PC-3 (cell line): ENCODE measurements at regions not wholly inside any gene's neighbourhood (a gene's known extent, or its start where the extent isn't known, plus 50 kb on each side); places are given as distances from the start of the nearest gene placed in this dataset.

Source experiments
- ATAC-seq: fragments of 200-7000 bp; cut with Tn5 transposase; 2 replicates; pipeline ENCODE4 v1.9.1; 2020; ENCODE audit warnings: mild to moderate bottlenecking, moderate library complexity
- BruUV-seq: library from RNA; stranded (reverse); fragments of 400-500 nt; replicated peaks from 2 replicates; lab custom pipeline; 2021; lab: Mats Ljungman, UMichigan
- CTCF ChIA-PET: fragments of 300-600 bp; sonication (Branson Sonifier 250); formaldehyde crosslinking; loops from one replicate; lab custom pipeline; 2022; ENCODE audit warnings: antibody characterized with exemption; lab: Charles Lee
- POLR2A ChIA-PET: fragments of 300-600 bp; sonication (Branson Sonifier 250); formaldehyde crosslinking; loops from one replicate; lab custom pipeline; 2022; ENCODE audit warnings: antibody characterized with exemption; ENCODE audit not compliant: unreplicated experiment; lab: Charles Lee
- DNase-seq: peaks from one replicate; pipeline ENCODE4 v3.0.0-alpha.2; 2015
- H2AFZ ChIP-seq: fragments of 300-600 bp; sonication (generic); 2 replicates; pipeline ENCODE4 v1.6.0; 2016; ENCODE audit warnings: antibody characterized with exemption, low read length
- H3F3A ChIP-seq: fragments of 300-600 bp; sonication (generic); one replicate; pipeline ENCODE4 v1.6.0; 2017; ENCODE audit warnings: antibody characterized with exemption, low read length, control low read depth, mild to moderate bottlenecking; ENCODE audit not compliant: unreplicated experiment
- H3K27ac ChIP-seq: fragments of 300-600 bp; sonication (generic); 2 replicates; pipeline ENCODE4 v1.5.1; 2016; ENCODE audit warnings: mild to moderate bottlenecking, low read length
- H3K27me3 ChIP-seq: fragments of 300-600 bp; sonication (generic); 2 replicates; pipeline ENCODE4 v1.6.1; 2016; ENCODE audit warnings: low read length, mixed read lengths
- H3K36me3 ChIP-seq: fragments of 300-600 bp; sonication (generic); 2 replicates; pipeline ENCODE4 v1.6.1; 2016; ENCODE audit warnings: low read depth, mixed run types, low read length, mixed read lengths
- H3K4me1 ChIP-seq: fragments of 300-600 bp; sonication (generic); 2 replicates; pipeline ENCODE4 v1.5.1; 2016; ENCODE audit warnings: low read length; ENCODE audit not compliant: insufficient read depth
- H3K4me2 ChIP-seq: fragments of 300-600 bp; sonication (generic); 2 replicates; pipeline ENCODE4 v1.6.0; 2016; ENCODE audit warnings: low read length
- H3K4me3 ChIP-seq: fragments of 300-600 bp; sonication (generic); 2 replicates; pipeline ENCODE4 v1.5.1; 2016; ENCODE audit warnings: mild to moderate bottlenecking, low read length, mixed read lengths
- H3K79me2 ChIP-seq: fragments of 300-600 bp; sonication (generic); 2 replicates; pipeline ENCODE4 v1.6.1; 2017; ENCODE audit warnings: low read length, mixed read lengths
- H3K9ac ChIP-seq: fragments of 300-600 bp; sonication (generic); 2 replicates; pipeline ENCODE4 v1.6.0; 2016; ENCODE audit warnings: mild to moderate bottlenecking, low read length
- H3K9me2 ChIP-seq: fragments of 300-600 bp; sonication (generic); replicated peaks from 2 replicates; pipeline ENCODE4 v1.6.1; 2016; ENCODE audit warnings: mixed run types, low read length, mixed read lengths
- H3K9me3 ChIP-seq: fragments of 300-600 bp; sonication (generic); 2 replicates; pipeline ENCODE4 v1.6.1; 2016; ENCODE audit warnings: low read length, mixed read lengths
- H4K20me1 ChIP-seq: fragments of 300-600 bp; sonication (generic); 2 replicates; pipeline ENCODE4 v1.6.1; 2016; ENCODE audit warnings: low read length, mixed read lengths
- CTCF ChIP-seq: fragments of 300-600 bp; sonication (generic); conservative IDR thresholded peaks from 2 replicates; pipeline ENCODE4 v1.5.1; 2017; ENCODE audit warnings: antibody characterized with exemption, low read depth, mild to moderate bottlenecking, low read length
- EZH2 ChIP-seq: fragments of 300-600 bp; sonication (generic); IDR thresholded peaks from one replicate; pipeline ENCODE4 v1.6.1; 2017; ENCODE audit warnings: antibody characterized with exemption, mild to moderate bottlenecking, low read length; ENCODE audit not compliant: unreplicated experiment
- EZH2phosphoT487 ChIP-seq: fragments of 300-600 bp; sonication (generic); IDR thresholded peaks from 2 replicates; pipeline ENCODE4 v1.6.1; 2018; ENCODE audit warnings: mild to moderate bottlenecking, antibody characterized with exemption, low read length, borderline replicate concordance
- intact Hi-C: fragments of 100-400 bp; cut with micrococcal nuclease; formaldehyde crosslinking; loops from 2 replicates; pipeline ENCODE4 v1.9.0; 2023

GRCh38 chr5:112647428-112647827 lies 90.3 kb upstream of the APC start:
- H3K9me3 ChIP-seq = no peaks in the 10 kb centered on the region
- H3F3A ChIP-seq = no peaks in the 10 kb centered on the region
- intact Hi-C loops = loop anchor here (5.0 kb wide), 1 partner anchor 110 kb away; no protein-coding TSS in a partner anchor
- H3K4me1 ChIP-seq = peaks cover 37% of the 10 kb centered on the region
- no peaks in the 10 kb centered on the region for H3K79me2 ChIP-seq
- no peaks in the 10 kb centered on the region for H4K20me1 ChIP-seq
- no peak overlapping the region for H3K4me3 ChIP-seq
- no TSS peak for BruUV-seq
- H3K9me2 ChIP-seq = no peaks in the 10 kb centered on the region
- POLR2A ChIA-PET = no interaction called here
- H2AFZ ChIP-seq = no peak overlapping the region
- H3K27ac ChIP-seq = no peak overlapping the region
- DNase-seq (peak; percentile 13), ATAC-seq (no peak)
- H3K9ac ChIP-seq = no peak overlapping the region
- H3K36me3 ChIP-seq = no peaks in the 10 kb centered on the region
- TF ChIP-seq EZH2 = no peak
- no peak for TF ChIP-seq CTCF
- no peak for TF ChIP-seq EZH2phosphoT487
- H3K27me3 ChIP-seq = no peaks in the 10 kb centered on the region
- CTCF ChIA-PET = no interaction called here
- H3K4me2 ChIP-seq = no peak overlapping the region

- Histone ChIP-seq H4K20me1 (no peaks in the 10 kb centered on the region), H3K9me3 (no peaks in the 10 kb centered on the region), H3K4me2 (no peak overlapping the region), H2AFZ (no peak overlapping the region), H3F3A (no peaks in the 10 kb centered on the region), H3K9me2 (no peaks in the 10 kb centered on the region), H3K27ac (peak overlapping the region; percentile 94), H3K79me2 (no peaks in the 10 kb centered on the region), H3K27me3 (no peaks in the 10 kb centered on the region), H3K4me3 (no peak overlapping the region), H3K4me1 (peaks cover 37% of the 10 kb centered on the region), H3K36me3 (no peaks in the 10 kb centered on the region), H3K9ac (peak overlapping the region; percentile 67; the same call in 1 of the 2 replicates)
- BruUV-seq = no TSS peak
- ATAC-seq (no peak), DNase-seq (no peak)
- intact Hi-C loops = loop anchor here (5.0 kb wide), 1 partner anchor 109 kb away; no protein-coding TSS in a partner anchor
- ChIA-PET POLR2A (no interaction called here), CTCF (no interaction called here)
- TF ChIP-seq EZH2 (no peak), CTCF (no peak), EZH2phosphoT487 (no peak)
Measured at GRCh38 chr5:112648264-112648663, 89.4 kb upstream of the APC start.

- Histone ChIP-seq H3F3A (no peaks in the 10 kb centered on the region), H3K4me3 (no peak overlapping the region), H3K4me1 (peaks cover 37% of the 10 kb centered on the region), H3K79me2 (no peaks in the 10 kb centered on the region), H3K9me2 (no peaks in the 10 kb centered on the region), H4K20me1 (no peaks in the 10 kb centered on the region), H3K27me3 (no peaks in the 10 kb centered on the region), H2AFZ (peak overlapping the region; percentile 77), H3K27ac (peak overlapping the region; percentile 94), H3K4me2 (peak overlapping the region; percentile 68), H3K9me3 (no peaks in the 10 kb centered on the region), H3K36me3 (no peaks in the 10 kb centered on the region), H3K9ac (peak overlapping the region; percentile 67)
- intact Hi-C loops = loop anchor here (5.0 kb wide), 1 partner anchor 107 kb away; no protein-coding TSS in a partner anchor
- peak; percentile 86 for ATAC-seq
- TF ChIP-seq CTCF (no peak), EZH2phosphoT487 (no peak), EZH2 (no peak)
- ChIA-PET CTCF (no interaction called here), POLR2A (no interaction called here)
- no TSS peak for BruUV-seq
- DNase-seq = peak; percentile 93
Measured at GRCh38 chr5:112649882-112650281, 87.8 kb upstream of the APC start.
